ENCODE measurements at regions not wholly inside any gene's neighbourhood (a gene's known extent, or its start where the extent isn't known, plus 50 kb on each side); places are given as distances from the start of the nearest gene placed in this dataset.

GRCh38 chrX:94551831-94552230 lies 877.8 kb downstream of the FAM133A start:
- Histone ChIP-seq H3K36me3 (ENCODE audit: insufficient read depth, low read length) (no peaks in the 10 kb centered on the region), H3K27me3 (ENCODE audit: insufficient read depth, low read length, poor library complexity, severe bottlenecking) (no peaks in the 10 kb centered on the region), H3K9me3 (ENCODE audit: low read length) (no peaks in the 10 kb centered on the region), H3K4me1 (ENCODE audit: insufficient read depth, low read length) (no peaks in the 10 kb centered on the region), H3K27ac (ENCODE audit: low read depth, low read length) (no peak overlapping the region), H3K4me3 (ENCODE audit: low read length) (no peak overlapping the region)
- DNase-seq = no peak
- no peak overlapping the region for H3K4me3 Mint-ChIP-seq
- ChIA-PET POLR2A (no interaction called here), CTCF (no interaction called here)
- no peaks in the 10 kb centered on the region for H3K4me1 Mint-ChIP-seq
- no peaks in the 10 kb centered on the region for H3K27me3 Mint-ChIP-seq
- no peaks in the 10 kb centered on the region for H3K9me3 Mint-ChIP-seq
- H3K27ac Mint-ChIP-seq = no peak overlapping the region
- H3K36me3 Mint-ChIP-seq = no peaks in the 10 kb centered on the region

- H3K27ac Mint-ChIP-seq = no peak overlapping the region
- H3K4me1 ChIP-seq (ENCODE audit: insufficient read depth, low read length) = no peaks in the 10 kb centered on the region
- H3K9me3 Mint-ChIP-seq = peaks cover 0 to 10% (median 2%) of the 10 kb centered on the region in 5 donors
- no peak overlapping the region for H3K27ac ChIP-seq (ENCODE audit: low read depth, low read length)
- H3K4me3 ChIP-seq (ENCODE audit: low read length) = no peak overlapping the region
- no peaks in the 10 kb centered on the region for H3K4me1 Mint-ChIP-seq
- no peaks in the 10 kb centered on the region for H3K36me3 Mint-ChIP-seq
- H3K27me3 Mint-ChIP-seq = no peaks in the 10 kb centered on the region
- no peaks in the 10 kb centered on the region for H3K36me3 ChIP-seq (ENCODE audit: insufficient read depth, low read length)
- no peak for DNase-seq
- ChIA-PET POLR2A (no interaction called here), CTCF (no interaction called here)
- no peaks in the 10 kb centered on the region for H3K9me3 ChIP-seq (ENCODE audit: low read length)
- H3K27me3 ChIP-seq (ENCODE audit: insufficient read depth, low read length, poor library complexity, severe bottlenecking) = no peaks in the 10 kb centered on the region
- H3K4me3 Mint-ChIP-seq = no peak overlapping the region
Measured at GRCh38 chrX:94560930-94561329, 886.9 kb downstream of the FAM133A start.

- H3K9me3 Mint-ChIP-seq = peaks cover 0 to 6% (median 2%) of the 10 kb centered on the region in 5 donors
- POLR2A ChIA-PET = no interaction called here
- H3K4me3 ChIP-seq (ENCODE audit: low read length) = no peak overlapping the region
- no peaks in the 10 kb centered on the region for H3K27me3 Mint-ChIP-seq
- H3K36me3 Mint-ChIP-seq = no peaks in the 10 kb centered on the region
- H3K9me3 ChIP-seq (ENCODE audit: low read length) = no peaks in the 10 kb centered on the region
- H3K27ac Mint-ChIP-seq = no peak overlapping the region
- CTCF ChIA-PET = no interaction called here
- H3K27me3 ChIP-seq (ENCODE audit: insufficient read depth, low read length, poor library complexity, severe bottlenecking) = no peaks in the 10 kb centered on the region
- no peaks in the 10 kb centered on the region for H3K4me1 Mint-ChIP-seq
- DNase-seq = no peak
- H3K27ac ChIP-seq (ENCODE audit: low read depth, low read length) = no peak overlapping the region
- H3K4me1 ChIP-seq (ENCODE audit: insufficient read depth, low read length) = no peaks in the 10 kb centered on the region
- H3K4me3 Mint-ChIP-seq = no peak overlapping the region
- no peaks in the 10 kb centered on the region for H3K36me3 ChIP-seq (ENCODE audit: insufficient read depth, low read length)
Measured at GRCh38 chrX:94576367-94577004, 902.5 kb downstream of the FAM133A start.

GRCh38 chrX:94600077-94600476 lies 926.1 kb downstream of the FAM133A start:
- Mint-ChIP-seq H3K36me3 (no peaks in the 10 kb centered on the region), H3K4me1 (no peaks in the 10 kb centered on the region), H3K4me3 (no peak overlapping the region), H3K9me3 (peaks cover 0 to 2% (median 0%) of the 10 kb centered on the region in 5 donors), H3K27me3 (no peaks in the 10 kb centered on the region), H3K27ac (no peak overlapping the region)
- H3K9me3 ChIP-seq (ENCODE audit: low read length) = no peaks in the 10 kb centered on the region
- no peaks in the 10 kb centered on the region for H3K27me3 ChIP-seq (ENCODE audit: insufficient read depth, low read length, poor library complexity, severe bottlenecking)
- ChIA-PET CTCF (no interaction called here), POLR2A (no interaction called here)
- no peaks in the 10 kb centered on the region for H3K4me1 ChIP-seq (ENCODE audit: insufficient read depth, low read length)
- no peak overlapping the region for H3K4me3 ChIP-seq (ENCODE audit: low read length)
- no peaks in the 10 kb centered on the region for H3K36me3 ChIP-seq (ENCODE audit: insufficient read depth, low read length)
- DNase-seq = no peak
- no peak overlapping the region for H3K27ac ChIP-seq (ENCODE audit: low read depth, low read length)

GRCh38 chrX:94612140-94612539 lies 938.1 kb downstream of the FAM133A start:
- Histone ChIP-seq H3K9me3 (ENCODE audit: low read length) (no peaks in the 10 kb centered on the region), H3K27ac (ENCODE audit: low read depth, low read length) (no peak overlapping the region), H3K27me3 (ENCODE audit: insufficient read depth, low read length, poor library complexity, severe bottlenecking) (no peaks in the 10 kb centered on the region), H3K4me3 (ENCODE audit: low read length) (no peak overlapping the region), H3K36me3 (ENCODE audit: insufficient read depth, low read length) (no peaks in the 10 kb centered on the region), H3K4me1 (ENCODE audit: insufficient read depth, low read length) (no peaks in the 10 kb centered on the region)
- Mint-ChIP-seq H3K9me3 (peaks cover 0 to 3% (median 0%) of the 10 kb centered on the region in 5 donors), H3K4me3 (no peak overlapping the region), H3K36me3 (no peaks in the 10 kb centered on the region), H3K27me3 (peaks cover 0 to 2% of the 10 kb centered on the region in 2 donors), H3K4me1 (no peaks in the 10 kb centered on the region), H3K27ac (no peak overlapping the region)
- no peak for DNase-seq
- CTCF ChIA-PET = no interaction called here
- POLR2A ChIA-PET = no interaction called here

GRCh38 chrX:94633237-94633636 lies 959.2 kb downstream of the FAM133A start:
- Mint-ChIP-seq H3K36me3 (peaks cover 0 to 4% (median 0%) of the 10 kb centered on the region in 3 donors), H3K27ac (no peak overlapping the region), H3K4me1 (no peaks in the 10 kb centered on the region), H3K9me3 (peaks cover 4 to 16% (median 13%) of the 10 kb centered on the region in 5 donors), H3K4me3 (no peak overlapping the region), H3K27me3 (no peaks in the 10 kb centered on the region)
- H3K4me1 ChIP-seq (ENCODE audit: insufficient read depth, low read length) = no peaks in the 10 kb centered on the region
- CTCF ChIA-PET = no interaction called here
- H3K27me3 ChIP-seq (ENCODE audit: insufficient read depth, low read length, poor library complexity, severe bottlenecking) = no peaks in the 10 kb centered on the region
- H3K36me3 ChIP-seq (ENCODE audit: insufficient read depth, low read length) = no peaks in the 10 kb centered on the region
- no peaks in the 10 kb centered on the region for H3K9me3 ChIP-seq (ENCODE audit: low read length)
- POLR2A ChIA-PET = no interaction called here
- no peak overlapping the region for H3K27ac ChIP-seq (ENCODE audit: low read depth, low read length)
- no peak for DNase-seq
- H3K4me3 ChIP-seq (ENCODE audit: low read length) = no peak overlapping the region

- peaks cover 4 to 16% (median 13%) of the 10 kb centered on the region in 5 donors for H3K9me3 Mint-ChIP-seq
- Histone ChIP-seq H3K4me3 (ENCODE audit: low read length) (no peak overlapping the region), H3K27ac (ENCODE audit: low read depth, low read length) (no peak overlapping the region), H3K36me3 (ENCODE audit: insufficient read depth, low read length) (no peaks in the 10 kb centered on the region), H3K27me3 (ENCODE audit: insufficient read depth, low read length, poor library complexity, severe bottlenecking) (no peaks in the 10 kb centered on the region), H3K4me1 (ENCODE audit: insufficient read depth, low read length) (no peaks in the 10 kb centered on the region), H3K9me3 (ENCODE audit: low read length) (no peaks in the 10 kb centered on the region)
- H3K4me1 Mint-ChIP-seq = no peaks in the 10 kb centered on the region
- peaks cover 0 to 4% (median 0%) of the 10 kb centered on the region in 3 donors for H3K36me3 Mint-ChIP-seq
- H3K4me3 Mint-ChIP-seq = no peak overlapping the region
- no peak for DNase-seq
- H3K27me3 Mint-ChIP-seq = no peaks in the 10 kb centered on the region
- CTCF ChIA-PET = no interaction called here
- POLR2A ChIA-PET = no interaction called here
- no peak overlapping the region for H3K27ac Mint-ChIP-seq
Measured at GRCh38 chrX:94635003-94635402, 961.0 kb downstream of the FAM133A start.

- H3K36me3 ChIP-seq (ENCODE audit: insufficient read depth, low read length) = no peaks in the 10 kb centered on the region
- CTCF ChIA-PET = no interaction called here
Measured at GRCh38 chrX:94645726-94646125, 971.7 kb downstream of the FAM133A start.

GRCh38 chrX:94655180-94655579 lies 981.2 kb downstream of the FAM133A start:
- no peaks in the 10 kb centered on the region for H3K4me1 Mint-ChIP-seq
- no peak overlapping the region for H3K4me3 Mint-ChIP-seq
- no peak overlapping the region for H3K27ac Mint-ChIP-seq
- peaks cover 2 to 9% (median 3%) of the 10 kb centered on the region in 5 donors for H3K9me3 Mint-ChIP-seq
- peaks cover 0 to 3% of the 10 kb centered on the region in 2 donors for H3K27me3 Mint-ChIP-seq
- ChIA-PET POLR2A (no interaction called here), CTCF (no interaction called here)
- Histone ChIP-seq H3K4me3 (ENCODE audit: low read length) (no peak overlapping the region), H3K36me3 (ENCODE audit: insufficient read depth, low read length) (no peaks in the 10 kb centered on the region), H3K9me3 (ENCODE audit: low read length) (no peaks in the 10 kb centered on the region), H3K27me3 (ENCODE audit: insufficient read depth, low read length, poor library complexity, severe bottlenecking) (no peaks in the 10 kb centered on the region), H3K4me1 (ENCODE audit: insufficient read depth, low read length) (no peaks in the 10 kb centered on the region), H3K27ac (ENCODE audit: low read depth, low read length) (no peak overlapping the region)
- H3K36me3 Mint-ChIP-seq = no peaks in the 10 kb centered on the region
- no peak for DNase-seq

More at GRCh38 chrX:94645726-94646125, 971.7 kb downstream of the FAM133A start:
- DNase-seq = no peak
- Histone ChIP-seq H3K9me3 (ENCODE audit: low read length) (no peaks in the 10 kb centered on the region), H3K27ac (ENCODE audit: low read depth, low read length) (no peak overlapping the region), H3K4me3 (ENCODE audit: low read length) (no peak overlapping the region), H3K4me1 (ENCODE audit: insufficient read depth, low read length) (no peaks in the 10 kb centered on the region), H3K27me3 (ENCODE audit: insufficient read depth, low read length, poor library complexity, severe bottlenecking) (no peaks in the 10 kb centered on the region)
- Mint-ChIP-seq H3K4me1 (no peaks in the 10 kb centered on the region), H3K27me3 (no peaks in the 10 kb centered on the region), H3K36me3 (no peaks in the 10 kb centered on the region), H3K9me3 (no peaks in the 10 kb centered on the region), H3K27ac (no peak overlapping the region), H3K4me3 (no peak overlapping the region)
- POLR2A ChIA-PET = no interaction called here

Measured in CD8-positive, alpha-beta memory T cell (primary cell).